Vagina (tissue), 2 donors: ENCODE measurements at regions not wholly inside any gene's neighbourhood (a gene's known extent, or its start where the extent isn't known, plus 50 kb on each side); places are given as distances from the start of the nearest gene placed in this dataset.

Experiments used
- DNase-seq, 2 donors: peaks; one replicate each; pipeline ENCODE4 v3.0.0-alpha.2; 2017; ENCODE audit errors: extremely low spot score in 2 of 2
- H3K27ac ChIP-seq: fragments of 200-600 bp; sonication (generic); one replicate; pipeline ENCODE4 v1.5.1; 2019
- H3K27me3 ChIP-seq: fragments of 200-600 bp; sonication (generic); one replicate; pipeline ENCODE4 v1.5.1; 2019
- H3K36me3 ChIP-seq, 2 donors: fragments of 200-600 bp; sonication (generic); one replicate each; pipeline ENCODE4 v1.5.1; 2017 to 2019
- H3K4me1 ChIP-seq: fragments of 200-600 bp; sonication (generic); one replicate; pipeline ENCODE4 v1.5.1; 2019
- H3K4me3 ChIP-seq, 2 donors: fragments of 200-600 bp; sonication (generic); 1 replicate in 1 of 2; 2 replicates in 1 of 2; pipeline ENCODE4 v1.5.1; 2016 to 2019
- H3K9me3 ChIP-seq: fragments of 200-600 bp; sonication (generic); one replicate; pipeline ENCODE4 v1.5.1; 2019
- CTCF ChIP-seq, 3 experiments: fragments of 450-650 bp in 2 of 3; fragments of 200-600 bp in 1 of 3; sonication (generic) in 1 of 3; IDR thresholded peaks; one replicate each; pipeline ENCODE4 v1.5.1; 2017 to 2019; ENCODE audit warnings: antibody characterized with exemption in 3 of 3, mild to moderate bottlenecking in 2 of 3, moderate library complexity in 2 of 3
- POLR2A ChIP-seq, 2 donors: fragments of 450-650 bp; IDR thresholded peaks; one replicate each; pipeline ENCODE4 v1.6.1; 2017; ENCODE audit warnings: antibody characterized with exemption in 2 of 2, mild to moderate bottlenecking in 2 of 2, moderate library complexity in 2 of 2
- POLR2AphosphoS5 ChIP-seq, 2 donors: sonication (generic); formaldehyde crosslinking; IDR thresholded peaks; one replicate each; pipeline ENCODE4 v1.9.0; 2017; ENCODE audit warnings: antibody characterized with exemption in 2 of 2, mild to moderate bottlenecking in 2 of 2, low read depth in 1 of 2; ENCODE audit not compliant: insufficient read depth in 1 of 2
- intact Hi-C: fragments of 100-400 bp; cut with DNase I; formaldehyde crosslinking; loops from one replicate; pipeline ENCODE4 v1.15.1; 2023

- intact Hi-C loops, result no loop called here
- peak in 1 of 2 donors; percentile 65 for DNase-seq
These were observed 369.2 kb upstream of the CNR1 start for GRCh38 chr6:88535306-88535705.

GRCh38 chr6:88532241-88532860 lies 366.2 kb upstream of the CNR1 start:
- peak in 1 of 2 donors; percentile 54 for DNase-seq

More at GRCh38 chr6:88535306-88535705, 369.2 kb upstream of the CNR1 start:
- Histone ChIP-seq H3K4me1 (no peaks in the 10 kb centered on the region), H3K27ac (no peak overlapping the region), H3K4me3 (no peak overlapping the region), H3K36me3 (no peaks in the 10 kb centered on the region), H3K9me3 (no peaks in the 10 kb centered on the region), H3K27me3 (no peaks in the 10 kb centered on the region)
- TF ChIP-seq CTCF (IDR thresholded peaks at IDR 0.05) (no peak), POLR2A (IDR thresholded peaks at IDR 0.05) (no peak), POLR2AphosphoS5 (IDR thresholded peaks at IDR 0.05; ENCODE audit: insufficient read depth in 1 of 2, low read depth in 1 of 2) (no peak)

GRCh38 chr6:88529726-88530125 lies 363.6 kb upstream of the CNR1 start:
- H3K36me3 ChIP-seq, result no peaks in the 10 kb centered on the region
- H3K4me1 ChIP-seq, result no peaks in the 10 kb centered on the region
- no peaks in the 10 kb centered on the region for H3K9me3 ChIP-seq
- intact Hi-C loops, result no loop called here
- peak in 1 of 2 donors; percentile 54 for DNase-seq
- H3K4me3 ChIP-seq, result no peak overlapping the region
- H3K27ac ChIP-seq, result no peak overlapping the region
- no peaks in the 10 kb centered on the region for H3K27me3 ChIP-seq
- TF ChIP-seq CTCF (IDR thresholded peaks at IDR 0.05) (no peak), POLR2A (IDR thresholded peaks at IDR 0.05) (no peak), POLR2AphosphoS5 (IDR thresholded peaks at IDR 0.05; ENCODE audit: insufficient read depth in 1 of 2, low read depth in 1 of 2) (no peak)

More at GRCh38 chr6:88532241-88532860, 366.2 kb upstream of the CNR1 start:
- no peak overlapping the region for H3K4me3 ChIP-seq
- no peaks in the 10 kb centered on the region for H3K9me3 ChIP-seq
- H3K36me3 ChIP-seq, result no peaks in the 10 kb centered on the region
- no peaks in the 10 kb centered on the region for H3K27me3 ChIP-seq
- intact Hi-C loops, result no loop called here
- H3K27ac ChIP-seq, result no peak overlapping the region
- no peak for TF ChIP-seq CTCF (IDR thresholded peaks at IDR 0.05)
- no peak for TF ChIP-seq POLR2AphosphoS5 (IDR thresholded peaks at IDR 0.05; ENCODE audit: insufficient read depth in 1 of 2, low read depth in 1 of 2)
- TF ChIP-seq POLR2A (IDR thresholded peaks at IDR 0.05), result no peak
- no peaks in the 10 kb centered on the region for H3K4me1 ChIP-seq

GRCh38 chr6:88520445-88520844 lies 354.3 kb upstream of the CNR1 start:
- Histone ChIP-seq H3K4me1 (no peaks in the 10 kb centered on the region), H3K27me3 (no peaks in the 10 kb centered on the region), H3K27ac (no peak overlapping the region), H3K36me3 (no peaks in the 10 kb centered on the region), H3K4me3 (no peak overlapping the region), H3K9me3 (no peaks in the 10 kb centered on the region)
- TF ChIP-seq CTCF (IDR thresholded peaks at IDR 0.05) (no peak), POLR2A (IDR thresholded peaks at IDR 0.05) (no peak), POLR2AphosphoS5 (IDR thresholded peaks at IDR 0.05; ENCODE audit: insufficient read depth in 1 of 2, low read depth in 1 of 2) (no peak)
- no peak for DNase-seq
- intact Hi-C loops, result no loop called here

- no peak for DNase-seq
- intact Hi-C loops, result no loop called here
- H3K4me1 ChIP-seq, result no peaks in the 10 kb centered on the region
- no peaks in the 10 kb centered on the region for H3K27me3 ChIP-seq
- TF ChIP-seq POLR2A (IDR thresholded peaks at IDR 0.05) (no peak), POLR2AphosphoS5 (IDR thresholded peaks at IDR 0.05; ENCODE audit: insufficient read depth in 1 of 2, low read depth in 1 of 2) (no peak), CTCF (IDR thresholded peaks at IDR 0.05) (no peak)
- H3K36me3 ChIP-seq, result no peaks in the 10 kb centered on the region
- H3K9me3 ChIP-seq, result no peaks in the 10 kb centered on the region
- no peak overlapping the region for H3K4me3 ChIP-seq
- H3K27ac ChIP-seq, result no peak overlapping the region
These were observed 353.8 kb upstream of the CNR1 start for GRCh38 chr6:88520017-88520338.
